GM18873 (cell line): ENCODE measurements at regions not wholly inside any gene's neighbourhood (a gene's known extent, or its start where the extent isn't known, plus 50 kb on each side); places are given as distances from the start of the nearest gene placed in this dataset.

Experiments used
- ATAC-seq: cut with Tn5 transposase; IDR thresholded peaks from one replicate; pipeline ENCODE4 v1.9.1; 2021; ENCODE audit warnings: mild to moderate bottlenecking, moderate library complexity, moderate number of reproducible peaks; ENCODE audit not compliant: unreplicated experiment, low FRiP score

GRCh38 chr9:80957801-80958200 is 731.5 kb downstream of the TLE1 start:
- no peak for ATAC-seq

- ATAC-seq, result no peak
Observed at GRCh38 chr9:80954521-80954920, 734.8 kb downstream of the TLE1 start.

GRCh38 chr9:80952363-80952922 is 736.9 kb downstream of the TLE1 start:
- no peak for ATAC-seq

GRCh38 chr9:80951675-80952074 is 737.7 kb downstream of the TLE1 start:
- ATAC-seq, result no peak

- ATAC-seq, result no peak
Observed at GRCh38 chr9:80948876-80949275, 740.5 kb downstream of the TLE1 start.

- ATAC-seq, result no peak
Observed at GRCh38 chr9:80948066-80948465, 741.3 kb downstream of the TLE1 start.

- no peak for ATAC-seq
Observed at GRCh38 chr9:80946496-80947170, 742.7 kb downstream of the TLE1 start.

GRCh38 chr9:80945436-80945835 is 743.9 kb downstream of the TLE1 start:
- ATAC-seq, result no peak

GRCh38 chr9:80937645-80938044 is 751.7 kb downstream of the TLE1 start:
- no peak for ATAC-seq

GRCh38 chr9:80934095-80934494 is 755.3 kb downstream of the TLE1 start:
- ATAC-seq, result no peak

- no peak for ATAC-seq
Observed at GRCh38 chr9:80932947-80933780, 756.2 kb downstream of the TLE1 start.

GRCh38 chr9:80932181-80932580 is 757.2 kb downstream of the TLE1 start:
- no peak for ATAC-seq

- ATAC-seq, result no peak
Observed at GRCh38 chr9:80931163-80931562, 758.2 kb downstream of the TLE1 start.

- ATAC-seq, result no peak
Observed at GRCh38 chr9:80928697-80929096, 760.6 kb downstream of the TLE1 start.

- ATAC-seq, result no peak
Observed at GRCh38 chr9:80926611-80927010, 762.7 kb downstream of the TLE1 start.

- ATAC-seq, result no peak
Observed at GRCh38 chr9:80922544-80922943, 766.8 kb downstream of the TLE1 start.

- no peak for ATAC-seq
Observed at GRCh38 chr9:80906728-80907127, 782.6 kb downstream of the TLE1 start.

- ATAC-seq, result no peak
Observed at GRCh38 chr9:80899208-80899607, 790.1 kb downstream of the TLE1 start.

- ATAC-seq, result no peak
Observed at GRCh38 chr9:80893190-80893589, 796.2 kb downstream of the TLE1 start.

GRCh38 chr9:80892703-80893102 is 796.6 kb downstream of the TLE1 start:
- ATAC-seq, result no peak

GRCh38 chr9:80890124-80890523 is 799.2 kb downstream of the TLE1 start:
- no peak for ATAC-seq

- ATAC-seq, result no peak
Observed at GRCh38 chr9:80885894-80886293, 803.5 kb downstream of the TLE1 start.
